HG02763 (cell line): ENCODE measurements at regions not wholly inside any gene's neighbourhood (a gene's known extent, or its start where the extent isn't known, plus 50 kb on each side); places are given as distances from the start of the nearest gene placed in this dataset.
"Not testable (repeated sequence)": the region's sequence is repeated elsewhere in the genome, so short reads cannot be mapped to it uniquely, and the experiment has no call there.

Experiments used
- ATAC-seq: cut with Tn5 transposase; IDR thresholded peaks from one replicate; pipeline ENCODE4 v1.9.1; 2021; ENCODE audit warnings: mild to moderate bottlenecking, moderate library complexity; ENCODE audit not compliant: unreplicated experiment

GRCh38 chr4:148692242-148692641, 250.0 kb upstream of the NR3C2 start:
- no peak for ATAC-seq

- no peak for ATAC-seq
These were observed 244.2 kb upstream of the NR3C2 start for GRCh38 chr4:148686449-148686848.

GRCh38 chr4:148684638-148685037, 242.4 kb upstream of the NR3C2 start:
- no peak for ATAC-seq

DNA sequence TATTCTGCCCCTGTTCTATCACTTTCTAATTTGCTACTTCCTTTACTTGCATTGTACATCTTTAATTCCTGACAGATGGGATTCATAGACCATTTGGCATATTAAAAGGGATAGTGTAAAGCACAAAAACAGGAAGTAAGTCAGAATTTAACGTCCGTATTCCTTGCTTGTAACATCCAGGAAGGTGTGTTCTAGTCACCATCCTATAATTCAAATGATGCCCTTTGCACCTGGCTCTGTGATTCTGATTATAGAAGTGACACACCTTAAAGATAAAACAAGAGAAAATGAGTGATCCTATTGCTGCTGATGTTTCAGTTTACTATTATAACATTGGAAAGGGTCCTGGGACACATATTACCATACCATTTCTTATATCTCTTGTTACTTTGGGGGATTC, 238.7 kb upstream of the NR3C2 start:
- no peak for ATAC-seq

DNA sequence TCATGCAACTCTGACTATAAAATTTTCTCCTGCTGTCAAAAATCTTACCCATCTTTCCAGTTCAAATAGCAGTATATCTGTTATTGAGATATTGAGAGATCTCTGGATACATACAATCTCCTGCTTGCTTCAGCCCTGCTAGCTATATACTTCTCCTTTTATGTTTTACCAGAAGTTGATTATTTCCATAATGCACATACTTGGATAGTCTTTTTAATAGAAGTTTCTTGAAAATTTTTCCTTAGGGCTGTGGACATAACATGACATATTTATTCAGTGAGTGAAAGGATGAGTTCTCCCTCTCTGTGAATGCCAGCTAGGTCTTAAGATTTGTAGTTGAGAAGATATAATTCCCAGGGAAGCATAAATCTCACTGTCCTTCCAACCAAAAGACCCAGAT, 234.1 kb upstream of the NR3C2 start:
- no peak for ATAC-seq

- no peak for ATAC-seq
These were observed 232.7 kb upstream of the NR3C2 start for GRCh38 chr4:148674876-148675275.

DNA sequence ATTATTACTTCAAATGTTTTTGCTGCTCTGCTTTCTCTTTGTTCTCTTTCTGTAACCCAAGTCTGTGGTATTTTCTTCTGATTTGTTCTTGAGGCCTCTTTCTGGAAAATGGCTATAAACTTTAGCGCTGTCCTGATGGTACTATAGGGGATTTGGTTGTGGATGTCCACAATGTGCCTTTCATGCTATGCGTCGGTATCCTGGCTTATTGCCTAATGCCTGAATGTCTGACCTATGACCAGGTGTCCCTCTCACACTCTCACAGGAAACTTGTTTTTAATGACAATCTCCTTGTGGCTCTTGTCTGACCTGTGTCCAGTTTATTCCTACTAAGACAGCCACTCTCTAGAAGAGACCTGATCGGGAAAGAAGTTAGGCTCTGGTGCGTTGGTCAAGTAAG, 222.4 kb upstream of the NR3C2 start:
- ATAC-seq = no peak

DNA sequence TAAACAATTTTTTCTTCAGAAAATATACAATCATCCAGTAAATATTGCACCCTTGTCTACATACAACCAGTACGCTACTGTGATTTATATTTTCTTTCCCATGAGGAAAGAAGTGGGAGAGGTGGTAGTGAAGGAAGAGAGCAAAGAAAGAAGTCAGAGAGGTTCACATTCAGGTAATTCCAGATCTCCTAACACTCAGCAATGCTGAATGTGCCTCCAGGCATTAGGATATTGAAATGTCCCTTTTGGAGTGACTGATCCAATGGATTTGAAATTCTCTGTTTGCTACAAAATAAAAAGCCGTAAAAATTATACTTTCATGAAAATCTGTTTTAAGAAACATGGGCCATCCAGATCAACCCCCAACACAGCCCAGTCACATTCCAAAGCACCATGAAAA, 211.9 kb upstream of the NR3C2 start:
- ATAC-seq = no peak

DNA sequence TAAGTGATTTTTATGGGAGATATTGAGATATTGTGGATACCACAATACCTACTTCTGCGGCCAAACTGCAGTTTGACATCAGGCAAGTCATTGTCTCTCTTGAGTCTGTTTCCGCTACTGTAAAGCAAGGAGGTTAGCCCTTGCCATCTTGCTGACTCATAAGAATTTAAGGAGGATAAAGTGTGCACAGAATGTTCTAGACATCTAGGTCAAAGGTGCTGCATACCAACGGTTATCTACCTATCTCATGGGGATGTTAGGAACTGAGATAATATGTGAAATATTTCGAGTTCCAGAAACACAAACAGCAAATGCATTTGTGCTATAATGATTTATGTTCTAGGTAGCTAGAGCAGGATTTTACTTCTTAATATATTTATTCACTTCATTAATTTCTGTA, 211.5 kb upstream of the NR3C2 start:
- ATAC-seq = no peak

DNA sequence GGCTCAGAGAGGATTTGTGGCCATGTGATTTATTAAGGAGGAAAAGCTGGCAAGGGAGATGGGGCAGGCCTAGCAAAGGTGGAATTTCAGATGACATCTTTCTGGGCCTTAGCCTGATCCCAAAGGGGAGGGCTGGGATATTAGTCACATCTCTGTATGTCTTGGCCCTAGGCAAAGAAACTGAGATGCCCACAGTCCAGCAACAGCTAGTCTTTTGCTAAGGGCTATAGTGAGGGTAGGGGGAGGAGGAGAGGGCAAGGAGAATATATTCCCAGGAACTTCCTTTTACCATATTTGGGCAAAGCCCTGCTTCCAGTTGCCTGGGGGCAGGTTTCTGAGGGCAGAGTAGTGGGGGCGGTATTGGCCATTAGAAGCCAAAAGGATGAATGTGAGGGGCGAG, 209.8 kb upstream of the NR3C2 start:
- no peak for ATAC-seq

- ATAC-seq = no peak
These were observed 207.6 kb upstream of the NR3C2 start for GRCh38 chr4:148649652-148650331.

- no peak for ATAC-seq
These were observed 201.6 kb upstream of the NR3C2 start for GRCh38 chr4:148643851-148644250.

DNA sequence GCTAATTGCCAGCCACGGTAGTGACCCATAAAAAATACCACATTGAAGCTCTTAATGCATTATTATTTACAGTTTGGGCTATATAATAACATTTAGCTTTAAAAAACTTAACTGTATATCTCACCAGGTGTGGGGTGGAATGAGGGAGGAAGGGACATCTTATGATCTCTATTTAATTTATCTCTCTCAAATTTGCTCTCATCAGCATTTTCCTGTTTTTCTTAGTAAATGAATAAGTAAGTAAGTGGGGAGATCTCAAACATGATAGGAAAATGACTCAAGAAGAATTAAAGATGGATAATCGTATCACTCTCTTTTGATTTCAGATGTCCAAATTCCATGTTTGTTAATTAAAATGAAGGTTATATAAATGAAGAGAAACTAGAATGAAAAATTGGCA, 200.7 kb upstream of the NR3C2 start:
- ATAC-seq = no peak

GRCh38 chr4:148638079-148638478, 195.9 kb upstream of the NR3C2 start:
- ATAC-seq = not testable (repeated sequence)

DNA sequence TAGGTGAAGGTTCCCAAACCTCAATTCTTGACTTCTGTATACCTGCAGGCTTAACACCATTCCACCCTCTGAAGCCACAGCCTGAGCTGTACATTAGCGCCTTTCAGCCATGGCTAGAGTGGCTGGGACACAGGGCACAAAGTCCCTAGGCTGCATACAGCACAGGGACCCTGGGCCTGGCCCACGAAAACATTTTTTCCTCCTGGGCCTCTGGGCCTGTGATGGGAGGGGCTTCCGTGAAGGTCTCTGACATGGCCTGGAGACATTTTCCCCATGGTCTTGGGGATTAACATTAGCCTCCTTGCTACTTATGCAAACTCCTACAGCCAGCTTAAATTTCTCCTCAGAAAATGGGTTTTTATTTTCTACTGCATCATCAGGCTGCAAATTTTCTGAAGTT, 195.2 kb upstream of the NR3C2 start:
- not testable (repeated sequence) for ATAC-seq

DNA sequence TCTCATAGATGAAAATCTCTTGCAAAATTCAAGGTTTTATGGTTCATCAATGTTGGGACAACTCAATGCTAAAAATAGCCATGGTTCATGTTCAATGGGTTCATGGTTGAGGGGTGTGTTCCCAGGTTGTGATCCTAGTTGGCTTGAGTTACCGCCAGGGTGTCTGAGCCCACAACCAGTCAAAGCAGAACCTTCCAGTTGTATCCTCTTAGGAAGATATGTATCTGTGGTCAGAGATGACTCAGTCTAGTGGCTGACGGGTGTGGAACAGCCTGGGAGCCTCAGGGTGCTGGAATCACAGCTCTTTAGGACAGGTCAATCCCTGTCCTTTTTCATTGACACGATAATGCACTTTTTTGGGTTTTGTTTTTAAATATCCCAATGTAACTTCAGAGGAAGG, 192.3 kb upstream of the NR3C2 start:
- ATAC-seq = no peak

GRCh38 chr4:148633720-148634119, 191.5 kb upstream of the NR3C2 start:
- ATAC-seq = no peak

DNA sequence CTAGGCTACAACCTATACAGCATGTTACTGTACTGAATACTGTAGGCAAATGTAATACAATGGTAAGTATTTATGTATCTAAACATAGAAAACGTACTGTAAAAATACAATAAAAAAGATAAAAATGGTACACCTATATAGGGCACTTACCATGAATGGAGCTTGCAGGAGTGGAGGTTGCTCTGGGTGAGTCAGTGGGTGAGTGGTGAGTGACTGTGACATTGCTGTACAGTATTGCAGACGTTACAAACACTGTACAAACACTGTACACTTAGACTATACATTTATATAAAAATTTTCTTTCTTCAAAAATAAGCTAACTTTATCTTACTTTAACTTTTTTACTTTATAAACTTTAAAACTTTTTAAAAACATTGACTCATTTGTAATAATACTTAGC, 190.3 kb upstream of the NR3C2 start:
- ATAC-seq = no peak

DNA sequence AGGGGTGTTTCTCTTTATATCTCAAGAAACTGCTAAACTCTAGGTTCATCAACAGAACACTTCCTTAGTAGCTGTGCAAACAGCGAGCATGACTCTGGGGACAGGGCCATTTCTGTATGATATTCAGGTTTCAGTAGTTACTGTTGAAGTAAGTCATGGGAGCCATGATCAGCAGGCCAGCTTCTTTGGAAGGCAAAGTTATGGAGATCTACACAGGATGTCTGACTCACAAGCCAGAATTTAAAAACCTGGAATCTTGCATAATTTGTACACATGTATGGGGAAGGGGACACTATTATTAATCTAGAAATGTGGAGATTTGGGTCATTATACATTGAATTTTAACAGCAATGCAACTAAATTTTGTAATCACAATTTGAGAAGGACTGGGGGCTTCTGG, 187.8 kb upstream of the NR3C2 start:
- ATAC-seq = no peak

DNA sequence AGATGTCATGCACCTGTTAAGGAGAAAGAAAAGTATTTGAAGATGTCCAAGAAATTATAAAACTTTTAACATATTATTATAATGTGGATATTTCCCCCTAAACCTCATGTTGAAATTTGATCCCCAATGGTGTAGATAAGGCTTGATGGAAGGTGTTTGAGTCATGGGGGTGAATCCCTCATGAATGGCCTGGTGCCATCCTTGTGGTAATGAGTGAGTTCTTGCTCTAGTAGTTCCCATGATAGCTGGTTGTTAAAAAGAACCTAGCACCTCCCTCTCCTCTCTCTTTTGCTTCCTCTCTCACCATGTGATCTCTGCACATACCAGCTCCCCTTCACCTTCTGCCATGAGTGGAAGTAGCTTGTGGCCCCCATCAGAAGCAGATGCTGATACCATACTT, 176.6 kb upstream of the NR3C2 start:
- ATAC-seq = no peak

GRCh38 chr4:148608968-148609367, 166.8 kb upstream of the NR3C2 start:
- no peak for ATAC-seq

GRCh38 chr4:148598418-148599207, 156.4 kb upstream of the NR3C2 start:
- not testable (repeated sequence) for ATAC-seq

- ATAC-seq = no peak
These were observed 147.0 kb upstream of the NR3C2 start for GRCh38 chr4:148589182-148589581.
